Naive thymus-derived CD4-positive, alpha-beta T cell (primary cell): ENCODE measurements at regions not wholly inside any gene's neighbourhood (a gene's known extent, or its start where the extent isn't known, plus 50 kb on each side); places are given as distances from the start of the nearest gene placed in this dataset.
"Not testable (repeated sequence)": the region's sequence is repeated elsewhere in the genome, so short reads cannot be mapped to it uniquely, and the experiment has no call there.

ENCODE experiments used
- ATAC-seq: fragments of 150-1000 bp; cut with Tn5 transposase; 2 replicates; pipeline ENCODE4 v1.10.0; 2021; ENCODE audit warnings: mild to moderate bottlenecking, moderate library complexity
- CTCF ChIA-PET: fragments of 350-600 bp; sonication (Branson Sonifier 250); formaldehyde crosslinking; loops from one replicate; lab custom pipeline; 2021; ENCODE audit warnings: antibody characterized with exemption; lab: Charles Lee
- POLR2A ChIA-PET: fragments of 350-600 bp; sonication (Branson Sonifier 250); formaldehyde crosslinking; loops from one replicate; lab custom pipeline; 2021; ENCODE audit warnings: antibody characterized with exemption, inconsistent platforms; lab: Charles Lee
- DNase-seq, 9 donors: peaks; one replicate each; pipeline versions ENCODE4 v3.0.0 to v3.0.0-alpha.2; 2020 to 2022; ENCODE audit warnings: mixed read lengths in 1 of 9
- H3K27ac ChIP-seq: one replicate; pipeline ENCODE4 v1.7.0; 2013; ENCODE audit warnings: mild to moderate bottlenecking, low read depth, low read length, moderate library complexity
- H3K27me3 ChIP-seq, 2 donors: one replicate each; pipeline ENCODE4 v1.7.0; 2013; ENCODE audit warnings: low read length in 2 of 2, mild to moderate bottlenecking in 2 of 2, moderate library complexity in 2 of 2; ENCODE audit not compliant: control insufficient read depth in 2 of 2, insufficient read depth in 2 of 2
- H3K36me3 ChIP-seq, 3 experiments: 1 replicate in 2 of 3; 2 replicates in 1 of 3; pipeline ENCODE4 v1.7.0; 2013; ENCODE audit warnings: low read length in 3 of 3, mild to moderate bottlenecking in 3 of 3, moderate library complexity in 1 of 3; ENCODE audit not compliant: insufficient read depth in 3 of 3, control insufficient read depth in 2 of 3
- H3K4me1 ChIP-seq, 2 donors: one replicate each; pipeline ENCODE4 v1.7.0; 2013; ENCODE audit warnings: low read length in 2 of 2, mild to moderate bottlenecking in 2 of 2, moderate library complexity in 1 of 2; ENCODE audit not compliant: control insufficient read depth in 2 of 2, insufficient read depth in 2 of 2
- H3K4me3 ChIP-seq: 2 replicates; pipeline ENCODE4 v1.7.0; 2013; ENCODE audit warnings: mild to moderate bottlenecking, low read length
- H3K9me3 ChIP-seq, 3 experiments: 1 replicate in 2 of 3; 2 replicates in 1 of 3; pipeline ENCODE4 v1.7.0; 2013; ENCODE audit warnings: low read length in 3 of 3; ENCODE audit not compliant: control insufficient read depth in 2 of 3
- H3K27ac Mint-ChIP-seq, 9 donors: one replicate each; pipeline ENCODE4 v1.8.0; 2020 to 2022; ENCODE audit warnings: mixed read lengths in 9 of 9, mild to moderate bottlenecking in 8 of 9, moderate library complexity in 5 of 9, inconsistent platforms in 2 of 9
- H3K27me3 Mint-ChIP-seq, 5 donors: one replicate each; pipeline ENCODE4 v1.8.0; 2021 to 2022; ENCODE audit warnings: mixed read lengths in 5 of 5, mild to moderate bottlenecking in 1 of 5
- H3K36me3 Mint-ChIP-seq, 5 donors: one replicate each; pipeline ENCODE4 v1.8.0; 2020 to 2022; ENCODE audit warnings: mixed read lengths in 5 of 5, mild to moderate bottlenecking in 3 of 5, inconsistent platforms in 1 of 5
- H3K4me1 Mint-ChIP-seq, 7 donors: one replicate each; pipeline ENCODE4 v1.8.0; 2020 to 2022; ENCODE audit warnings: mixed read lengths in 7 of 7, mild to moderate bottlenecking in 3 of 7, inconsistent platforms in 1 of 7
- H3K4me3 Mint-ChIP-seq, 10 donors: one replicate each; pipeline ENCODE4 v1.8.0; 2020 to 2022; ENCODE audit warnings: mild to moderate bottlenecking in 10 of 10, mixed read lengths in 10 of 10, moderate library complexity in 6 of 10, inconsistent platforms in 2 of 10
- H3K9me3 Mint-ChIP-seq, 11 donors: one replicate each; pipeline ENCODE4 v1.8.0; 2020 to 2022; ENCODE audit warnings: mixed read lengths in 11 of 11, mild to moderate bottlenecking in 4 of 11, inconsistent platforms in 1 of 11, moderate library complexity in 1 of 11
- intact Hi-C, 2 donors: fragments of 100-400 bp; cut with micrococcal nuclease; formaldehyde crosslinking; loops; one replicate each; pipeline ENCODE4 v1.15.1; 2023

DNA sequence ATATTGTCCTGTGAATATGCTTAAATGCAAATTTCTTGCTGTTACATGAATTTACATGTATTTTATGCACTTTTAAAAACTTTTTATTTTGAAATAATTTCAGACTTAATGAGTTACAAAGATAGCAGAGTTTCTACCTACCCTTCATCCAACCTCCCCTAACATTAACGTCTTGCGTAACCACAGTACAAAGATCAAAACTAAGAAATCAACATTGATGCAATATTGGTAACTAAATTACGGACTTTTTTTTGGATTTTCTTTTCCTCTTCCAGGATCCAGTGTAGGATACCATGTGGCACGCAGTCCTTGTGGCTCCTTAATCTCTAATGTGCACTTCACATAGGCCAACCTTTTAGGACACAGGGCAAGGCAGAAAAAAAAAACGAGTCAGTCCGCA is 124.9 kb downstream of the ABCC12 start:
- H3K27ac ChIP-seq, result no peak overlapping the region
- ChIA-PET CTCF (no interaction called here), POLR2A (no interaction called here)
- Mint-ChIP-seq H3K9me3 (peaks cover 0 to 12% (median 2%) of the 10 kb centered on the region in 11 donors), H3K4me3 (no peak overlapping the region), H3K27me3 (peaks cover 0 to 18% (median 9%) of the 10 kb centered on the region in 5 donors), H3K36me3 (no peaks in the 10 kb centered on the region), H3K4me1 (no peaks in the 10 kb centered on the region), H3K27ac (no peak overlapping the region)
- H3K4me3 ChIP-seq, result no peak overlapping the region
- no peaks in the 10 kb centered on the region for H3K36me3 ChIP-seq
- H3K4me1 ChIP-seq, result no peaks in the 10 kb centered on the region
- no peaks in the 10 kb centered on the region for H3K27me3 ChIP-seq
- H3K9me3 ChIP-seq, result peaks cover 0 to 3% (median 0%) of the 10 kb centered on the region in 3 experiments
- ATAC-seq (no peak), DNase-seq (no peak)
- intact Hi-C loops, result no loop called here

- H3K4me3 Mint-ChIP-seq, result no peak overlapping the region
- H3K36me3 Mint-ChIP-seq, result no peaks in the 10 kb centered on the region
- DNase-seq, result no peak
- no peaks in the 10 kb centered on the region for H3K4me1 ChIP-seq
- peaks cover 0 to 3% (median 0%) of the 10 kb centered on the region in 3 experiments for H3K9me3 ChIP-seq
- H3K27ac Mint-ChIP-seq, result no peak overlapping the region
- H3K9me3 Mint-ChIP-seq, result peaks cover 0 to 12% (median 4%) of the 10 kb centered on the region in 11 donors
- ChIA-PET CTCF (no interaction called here), POLR2A (no interaction called here)
- H3K27me3 ChIP-seq, result no peaks in the 10 kb centered on the region
- H3K27me3 Mint-ChIP-seq, result peaks cover 0 to 21% (median 10%) of the 10 kb centered on the region in 5 donors
- ATAC-seq, result no peak
- H3K4me3 ChIP-seq, result no peak overlapping the region
- intact Hi-C loops, result no loop called here
- H3K4me1 Mint-ChIP-seq, result no peaks in the 10 kb centered on the region
- H3K36me3 ChIP-seq, result no peaks in the 10 kb centered on the region
- H3K27ac ChIP-seq, result no peak overlapping the region
Observed at GRCh38 chr16:48029768-48030167, 126.0 kb downstream of the ABCC12 start.

DNA sequence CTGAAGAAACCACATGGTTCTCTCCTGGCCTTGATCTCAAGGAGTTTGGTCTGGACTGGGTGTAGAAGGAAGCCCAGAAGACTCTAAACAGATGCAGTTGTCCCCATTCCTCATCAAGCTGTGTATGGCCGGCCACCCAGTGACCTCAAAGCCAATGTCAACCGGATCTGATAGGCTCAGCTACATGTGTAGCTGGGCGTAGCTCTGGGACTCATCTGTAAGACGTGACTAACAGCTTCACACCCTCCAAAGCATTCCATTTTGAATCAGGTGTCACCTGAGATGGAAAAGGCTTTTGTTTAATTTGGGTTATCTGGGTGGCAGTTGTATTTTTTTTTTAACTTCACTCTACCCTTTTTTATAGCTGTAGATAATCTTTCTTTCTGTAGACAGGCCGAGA is 130.4 kb downstream of the ABCC12 start:
- ATAC-seq, result no peak
- Histone ChIP-seq H3K9me3 (no peaks in the 10 kb centered on the region), H3K27ac (no peak overlapping the region), H3K27me3 (no peaks in the 10 kb centered on the region), H3K4me3 (no peak overlapping the region), H3K36me3 (no peaks in the 10 kb centered on the region), H3K4me1 (no peaks in the 10 kb centered on the region)
- ChIA-PET CTCF (no interaction called here), POLR2A (no interaction called here)
- intact Hi-C loops, result no loop called here
- H3K4me3 Mint-ChIP-seq, result no peak overlapping the region
- no peaks in the 10 kb centered on the region for H3K4me1 Mint-ChIP-seq
- peaks cover 0 to 11% (median 5%) of the 10 kb centered on the region in 11 donors for H3K9me3 Mint-ChIP-seq
- no peak overlapping the region for H3K27ac Mint-ChIP-seq
- DNase-seq, result no peak
- no peaks in the 10 kb centered on the region for H3K36me3 Mint-ChIP-seq
- peaks cover 0 to 29% (median 9%) of the 10 kb centered on the region in 5 donors for H3K27me3 Mint-ChIP-seq

DNA sequence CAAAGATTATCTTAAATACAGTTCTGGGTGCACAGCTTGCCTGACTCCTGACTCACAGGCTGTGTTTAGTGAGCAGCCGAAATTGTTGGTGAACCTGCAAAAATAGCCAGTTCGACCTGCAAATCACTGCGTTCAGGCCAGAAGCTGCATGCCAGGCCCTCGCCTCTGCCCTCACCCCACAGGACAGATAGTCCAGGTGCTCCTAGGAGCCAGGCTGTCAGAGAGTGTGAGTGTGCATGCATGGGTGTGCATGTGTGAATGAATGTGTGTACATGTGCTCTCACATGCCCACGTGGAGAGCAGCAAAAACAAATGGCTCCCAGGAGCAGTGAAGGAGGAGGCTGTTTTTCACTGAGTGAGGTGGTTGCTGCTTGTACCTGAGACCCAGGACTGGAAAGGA is 131.8 kb downstream of the ABCC12 start:
- ChIA-PET POLR2A (no interaction called here), CTCF (no interaction called here)

DNA sequence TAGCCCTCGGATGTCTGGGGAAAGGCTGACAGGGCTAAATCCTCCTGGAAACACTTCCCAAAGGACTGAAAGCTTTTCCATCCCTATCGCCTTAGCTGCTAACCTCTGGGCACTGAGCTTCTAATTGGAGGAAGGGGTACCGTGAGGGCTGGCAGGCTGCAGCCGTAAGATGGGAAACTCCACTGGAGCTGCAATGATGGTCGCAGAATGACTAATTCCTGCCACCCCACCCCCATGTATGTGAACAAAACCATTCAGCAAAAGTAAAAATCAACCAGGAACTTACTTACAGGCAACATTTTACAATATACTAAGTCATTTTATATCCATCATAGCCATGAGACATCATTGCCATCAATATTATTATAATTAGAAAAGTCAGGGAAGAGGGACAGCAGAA is 133.3 kb downstream of the ABCC12 start:
- Histone ChIP-seq H3K36me3 (no peaks in the 10 kb centered on the region), H3K27me3 (no peaks in the 10 kb centered on the region), H3K27ac (no peak overlapping the region), H3K4me1 (no peaks in the 10 kb centered on the region), H3K9me3 (no peaks in the 10 kb centered on the region), H3K4me3 (no peak overlapping the region)
- H3K27me3 Mint-ChIP-seq, result peaks cover 0 to 22% (median 9%) of the 10 kb centered on the region in 5 donors
- H3K36me3 Mint-ChIP-seq, result no peaks in the 10 kb centered on the region
- POLR2A ChIA-PET, result no interaction called here
- no peak overlapping the region for H3K27ac Mint-ChIP-seq
- intact Hi-C loops, result no loop called here
- no peak for DNase-seq
- no peaks in the 10 kb centered on the region for H3K4me1 Mint-ChIP-seq
- CTCF ChIA-PET, result no interaction called here
- ATAC-seq, result no peak
- peaks cover 0 to 11% (median 5%) of the 10 kb centered on the region in 11 donors for H3K9me3 Mint-ChIP-seq
- H3K4me3 Mint-ChIP-seq, result no peak overlapping the region

More for the DNA sequence above, 131.8 kb downstream of the ABCC12 start:
- Mint-ChIP-seq H3K4me3 (no peak overlapping the region), H3K36me3 (no peaks in the 10 kb centered on the region), H3K27ac (no peak overlapping the region), H3K9me3 (peaks cover 0 to 11% (median 5%) of the 10 kb centered on the region in 11 donors), H3K4me1 (no peaks in the 10 kb centered on the region), H3K27me3 (peaks cover 0 to 22% (median 9%) of the 10 kb centered on the region in 5 donors)
- ATAC-seq, result no peak
- Histone ChIP-seq H3K4me1 (no peaks in the 10 kb centered on the region), H3K27ac (no peak overlapping the region), H3K4me3 (no peak overlapping the region), H3K27me3 (no peaks in the 10 kb centered on the region), H3K9me3 (no peaks in the 10 kb centered on the region), H3K36me3 (no peaks in the 10 kb centered on the region)
- DNase-seq, result no peak
- intact Hi-C loops, result no loop called here

GRCh38 chr16:48020617-48021016 is 135.2 kb downstream of the ABCC12 start:
- Mint-ChIP-seq H3K27me3 (peaks cover 0 to 18% (median 4%) of the 10 kb centered on the region in 5 donors), H3K9me3 (peaks cover 0 to 11% (median 5%) of the 10 kb centered on the region in 11 donors)
- H3K4me1 Mint-ChIP-seq, H3K36me3 ChIP-seq, H3K4me1 ChIP-seq, H3K27ac ChIP-seq, H3K27me3 ChIP-seq, H3K9me3 ChIP-seq, ATAC-seq, DNase-seq, H3K36me3 Mint-ChIP-seq, POLR2A ChIA-PET, intact Hi-C loops, H3K4me3 Mint-ChIP-seq, CTCF ChIA-PET, H3K27ac Mint-ChIP-seq, H3K4me3 ChIP-seq: not testable (repeated sequence)

GRCh38 chr16:48014349-48015135 is 141.3 kb downstream of the ABCC12 start:
- no peak for ATAC-seq
- Mint-ChIP-seq H3K4me3 (no peak overlapping the region), H3K4me1 (no peaks in the 10 kb centered on the region), H3K9me3 (peaks cover 0 to 19% (median 9%) of the 10 kb centered on the region in 11 donors), H3K27ac (no peak overlapping the region), H3K27me3 (peaks cover 0 to 8% (median 0%) of the 10 kb centered on the region in 5 donors), H3K36me3 (peaks cover 0 to 4% (median 0%) of the 10 kb centered on the region in 5 donors)
- intact Hi-C loops, result no loop called here
- CTCF ChIA-PET, result no interaction called here
- H3K4me3 ChIP-seq, result no peak overlapping the region
- DNase-seq, result no peak
- H3K27me3 ChIP-seq, result no peaks in the 10 kb centered on the region
- H3K4me1 ChIP-seq, result no peaks in the 10 kb centered on the region
- H3K9me3 ChIP-seq, result no peaks in the 10 kb centered on the region
- POLR2A ChIA-PET, result no interaction called here
- no peak overlapping the region for H3K27ac ChIP-seq
- no peaks in the 10 kb centered on the region for H3K36me3 ChIP-seq
